ENCODE measurements at regions not wholly inside any gene's neighbourhood (a gene's known extent, or its start where the extent isn't known, plus 50 kb on each side); places are given as distances from the start of the nearest gene placed in this dataset.

DNA sequence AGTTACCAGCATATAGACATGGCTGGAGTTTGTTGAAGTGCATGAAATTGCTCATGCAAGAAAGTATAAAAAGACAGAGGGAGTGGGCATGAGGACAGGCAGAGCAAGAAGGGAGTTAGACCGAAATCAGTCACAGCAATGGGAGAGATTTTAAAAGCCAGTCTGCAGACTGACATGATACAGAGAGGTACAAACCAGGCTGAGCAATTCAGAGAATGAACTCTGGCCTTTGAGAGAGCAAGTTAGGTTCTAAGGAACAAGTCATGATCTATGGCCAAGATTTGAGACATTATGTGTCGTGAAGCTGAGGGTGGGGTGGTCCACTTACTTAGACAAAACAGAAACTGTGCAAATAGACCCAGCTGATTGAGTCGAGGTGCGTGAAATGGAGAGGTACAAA lies 93.4 kb upstream of the TSC22D1 start:
- TF ChIP-seq POLR2AphosphoS5 (IDR thresholded peaks at IDR 0.05; ENCODE audit: low read depth, low read length): no peak
- no peak for TF ChIP-seq POLR2A (IDR thresholded peaks at IDR 0.05; ENCODE audit: low read depth, low read length)
- TF ChIP-seq TAF1 (IDR thresholded peaks at IDR 0.05; ENCODE audit: borderline replicate concordance, low read depth, low read length): no peak
